Upper lobe of left lung (tissue), 4 donors: ENCODE measurements at regions not wholly inside any gene's neighbourhood (a gene's known extent, or its start where the extent isn't known, plus 50 kb on each side); places are given as distances from the start of the nearest gene placed in this dataset.

Experiments used
- CTCF ChIP-seq, 6 experiments: fragments of 450-650 bp in 4 of 6; fragments of 200-600 bp in 2 of 6; sonication (generic) in 2 of 6; IDR thresholded peaks; one replicate each; pipeline ENCODE4 v1.5.1; 2016 to 2019; ENCODE audit warnings: antibody characterized with exemption in 6 of 6
- POLR2A ChIP-seq, 4 donors: fragments of 450-650 bp; IDR thresholded peaks; one replicate each; pipeline ENCODE4 v1.5.1; 2016 to 2017; ENCODE audit warnings: antibody characterized with exemption in 4 of 4, mild to moderate bottlenecking in 2 of 4
- POLR2AphosphoS5 ChIP-seq, 2 donors: sonication (generic); formaldehyde crosslinking; IDR thresholded peaks; one replicate each; pipeline ENCODE4 v1.5.1; 2017; ENCODE audit warnings: antibody characterized with exemption in 2 of 2

- TF ChIP-seq CTCF (IDR thresholded peaks at IDR 0.05) (no peak), POLR2A (IDR thresholded peaks at IDR 0.05) (no peak), POLR2AphosphoS5 (IDR thresholded peaks at IDR 0.05) (no peak)
These were observed 78.6 kb upstream of the TANC2 start for GRCh38 chr17:62887437-62887836.
